Activated T-cell treated with anti-CD3 and anti-CD28 coated beads, Interleukin-2, amount 50 U/mL, for 72 hours (primary cell): ENCODE measurements at regions not wholly inside any gene's neighbourhood (a gene's known extent, or its start where the extent isn't known, plus 50 kb on each side); places are given as distances from the start of the nearest gene placed in this dataset.
"Not testable (repeated sequence)": the region's sequence is repeated elsewhere in the genome, so short reads cannot be mapped to it uniquely, and the experiment has no call there.

Experiments
- ATAC-seq, 2 donors: fragments of 150-1000 bp; cut with Tn5 transposase; replicated peaks in 1 of 2; 2 replicates each; pipeline ENCODE4 v1.10.0; 2021; ENCODE audit warnings: moderate library complexity in 2 of 2, mild to moderate bottlenecking in 1 of 2
- DNase-seq, 2 donors: peaks; one replicate each; pipeline ENCODE4 v3.0.0; 2021 to 2022; ENCODE audit warnings: mixed read lengths in 1 of 2
- H3K27ac Mint-ChIP-seq: one replicate; pipeline ENCODE4 v1.8.0; 2022; ENCODE audit warnings: mild to moderate bottlenecking, moderate library complexity, mixed read lengths
- H3K27me3 Mint-ChIP-seq: one replicate; pipeline ENCODE4 v1.8.0; 2022; ENCODE audit warnings: low read depth, mixed read lengths
- H3K36me3 Mint-ChIP-seq, 2 donors: one replicate each; pipeline ENCODE4 v1.8.0; 2022; ENCODE audit warnings: mixed read lengths in 2 of 2, mild to moderate bottlenecking in 1 of 2; ENCODE audit not compliant: insufficient read depth in 2 of 2
- H3K4me1 Mint-ChIP-seq: one replicate; pipeline ENCODE4 v1.8.0; 2022; ENCODE audit warnings: low read depth, mixed read lengths
- H3K4me3 Mint-ChIP-seq, 2 donors: one replicate each; pipeline ENCODE4 v1.8.0; 2022; ENCODE audit warnings: mild to moderate bottlenecking in 2 of 2, mixed read lengths in 2 of 2, moderate library complexity in 2 of 2
- H3K9me3 Mint-ChIP-seq, 2 donors: one replicate each; pipeline ENCODE4 v1.8.0; 2022; ENCODE audit warnings: mixed read lengths in 2 of 2

GRCh38 chr16:55988850-55989568, 113.8 kb upstream of the CES5A start:
- H3K36me3 Mint-ChIP-seq, H3K9me3 Mint-ChIP-seq, ATAC-seq, H3K27ac Mint-ChIP-seq, H3K4me3 Mint-ChIP-seq, H3K4me1 Mint-ChIP-seq, DNase-seq, H3K27me3 Mint-ChIP-seq: not testable (repeated sequence)

DNA sequence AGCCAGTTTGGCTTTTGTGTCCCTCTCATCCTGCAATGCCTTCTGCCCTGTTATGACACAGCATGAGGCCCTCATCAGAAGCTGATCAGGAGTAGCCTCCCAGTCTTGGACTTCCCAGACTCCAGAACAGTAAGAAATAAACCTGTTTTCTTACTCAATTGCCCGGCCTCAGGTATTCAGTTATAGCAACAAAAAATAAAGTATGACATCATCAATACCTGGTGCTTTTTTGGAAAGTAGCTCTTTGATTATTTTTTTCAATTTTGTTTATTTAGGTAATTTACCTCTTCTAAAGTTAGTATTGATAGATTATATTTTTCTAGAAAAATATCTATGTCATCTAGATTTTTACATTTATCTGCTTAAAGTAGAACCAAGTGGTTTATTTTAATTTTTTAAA, 112.8 kb upstream of the CES5A start:
- Mint-ChIP-seq H3K4me3 (no peak overlapping the region), H3K27me3 (peaks cover 9% of the 10 kb centered on the region), H3K36me3 (no peaks in the 10 kb centered on the region), H3K27ac (no peak overlapping the region), H3K9me3 (no peaks in the 10 kb centered on the region), H3K4me1 (no peaks in the 10 kb centered on the region)
- DNase-seq (no peak), ATAC-seq (no peak)

DNA sequence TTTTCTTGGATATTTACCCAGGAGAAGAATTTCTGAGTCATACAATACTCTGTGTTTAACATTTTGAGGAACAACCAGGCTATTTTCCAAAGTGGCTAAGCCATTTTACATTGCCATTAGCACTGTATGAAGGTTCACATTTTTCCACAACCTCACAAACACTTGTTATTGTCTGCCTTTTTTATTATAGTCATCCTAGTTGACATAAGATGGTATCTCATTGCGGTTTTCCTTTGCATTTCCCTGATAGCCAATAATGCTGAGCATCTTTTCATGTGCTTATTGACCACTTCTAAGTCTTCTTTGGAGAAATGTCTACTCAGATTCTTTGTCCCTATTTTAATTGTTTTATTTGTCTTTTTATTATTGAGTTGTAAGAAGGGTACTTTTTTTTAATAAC, 107.4 kb upstream of the CES5A start:
- Mint-ChIP-seq H3K27ac (no peak overlapping the region), H3K36me3 (no peaks in the 10 kb centered on the region), H3K4me1 (no peaks in the 10 kb centered on the region), H3K4me3 (no peak overlapping the region), H3K27me3 (no peaks in the 10 kb centered on the region), H3K9me3 (no peaks in the 10 kb centered on the region)
- DNase-seq (no peak), ATAC-seq (no peak)

DNA sequence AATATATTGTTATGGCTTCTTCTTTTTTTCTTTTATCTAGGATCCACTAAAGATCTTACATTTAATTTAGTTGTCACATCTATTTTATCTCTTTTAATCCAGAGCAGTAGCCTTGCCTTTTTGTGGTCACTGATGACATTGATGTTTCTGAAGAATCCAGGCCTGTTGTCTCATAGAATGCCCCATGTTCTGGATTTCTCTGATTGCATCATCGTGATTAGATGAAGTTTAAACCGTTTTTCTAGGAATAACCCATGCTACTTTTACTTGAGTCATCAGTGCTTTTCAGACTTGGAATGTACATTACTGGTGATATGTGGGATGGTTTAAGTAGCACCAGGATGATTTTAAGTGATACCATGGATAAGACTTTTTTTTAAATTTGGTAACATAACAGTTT, 106.4 kb upstream of the CES5A start:
- ATAC-seq (no peak), DNase-seq (no peak)
- Mint-ChIP-seq H3K27ac (no peak overlapping the region), H3K4me1 (no peaks in the 10 kb centered on the region), H3K36me3 (no peaks in the 10 kb centered on the region), H3K27me3 (no peaks in the 10 kb centered on the region), H3K4me3 (no peak overlapping the region), H3K9me3 (no peaks in the 10 kb centered on the region)

DNA sequence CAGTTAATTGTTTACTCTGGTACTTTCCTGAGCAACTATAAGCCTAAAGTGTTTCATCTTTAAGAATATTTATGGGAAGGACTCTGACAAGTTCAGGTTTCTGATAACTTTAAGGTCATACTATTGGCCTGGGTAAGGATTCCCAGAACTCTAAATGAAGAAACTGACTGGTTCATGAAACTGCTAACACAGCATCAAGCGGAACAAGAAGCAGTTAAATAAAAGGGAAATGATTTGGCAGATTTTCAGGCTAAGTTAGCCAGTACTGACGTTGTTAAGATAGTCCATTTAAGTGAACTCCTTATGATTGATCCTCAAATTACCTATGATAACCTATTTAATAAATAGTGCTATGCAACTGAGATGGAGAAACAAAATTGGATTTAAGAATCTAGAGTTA, 101.6 kb upstream of the CES5A start:
- no peak for DNase-seq
- Mint-ChIP-seq H3K9me3 (no peaks in the 10 kb centered on the region), H3K27ac (no peak overlapping the region), H3K36me3 (no peaks in the 10 kb centered on the region), H3K4me3 (no peak overlapping the region), H3K27me3 (peaks cover 1% of the 10 kb centered on the region), H3K4me1 (no peaks in the 10 kb centered on the region)
- ATAC-seq = no peak

DNA sequence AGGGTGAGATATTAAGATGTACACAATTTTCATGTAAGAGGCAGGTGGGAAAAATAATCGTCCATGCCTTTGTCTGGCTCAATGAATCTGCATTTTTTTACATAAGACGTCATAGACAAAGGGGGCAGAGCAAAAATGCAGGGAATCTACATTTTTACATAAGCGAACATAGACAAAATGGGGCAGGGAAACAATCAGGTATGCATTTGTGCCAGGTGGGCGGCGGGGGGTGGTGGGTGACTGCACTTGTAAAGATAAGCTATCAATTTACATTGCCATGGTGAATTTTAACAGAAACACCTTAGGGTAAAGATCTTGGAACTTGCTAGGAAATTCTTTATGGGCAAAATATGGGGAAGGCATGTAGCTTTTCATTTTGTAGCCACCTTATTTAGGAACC, 96.3 kb upstream of the CES5A start:
- H3K9me3 Mint-ChIP-seq = no peaks in the 10 kb centered on the region
- no peaks in the 10 kb centered on the region for H3K36me3 Mint-ChIP-seq
- DNase-seq = no peak
- no peak overlapping the region for H3K4me3 Mint-ChIP-seq
- ATAC-seq = no peak
- no peak overlapping the region for H3K27ac Mint-ChIP-seq
- H3K27me3 Mint-ChIP-seq = peaks cover 9% of the 10 kb centered on the region
- H3K4me1 Mint-ChIP-seq = no peaks in the 10 kb centered on the region

GRCh38 chr16:55968221-55968620, 93.0 kb upstream of the CES5A start:
- Mint-ChIP-seq H3K36me3 (no peaks in the 10 kb centered on the region), H3K27me3 (peaks cover 17% of the 10 kb centered on the region), H3K9me3 (no peaks in the 10 kb centered on the region), H3K4me1 (no peaks in the 10 kb centered on the region), H3K4me3 (no peak overlapping the region), H3K27ac (no peak overlapping the region)
- DNase-seq (no peak), ATAC-seq (no peak)

DNA sequence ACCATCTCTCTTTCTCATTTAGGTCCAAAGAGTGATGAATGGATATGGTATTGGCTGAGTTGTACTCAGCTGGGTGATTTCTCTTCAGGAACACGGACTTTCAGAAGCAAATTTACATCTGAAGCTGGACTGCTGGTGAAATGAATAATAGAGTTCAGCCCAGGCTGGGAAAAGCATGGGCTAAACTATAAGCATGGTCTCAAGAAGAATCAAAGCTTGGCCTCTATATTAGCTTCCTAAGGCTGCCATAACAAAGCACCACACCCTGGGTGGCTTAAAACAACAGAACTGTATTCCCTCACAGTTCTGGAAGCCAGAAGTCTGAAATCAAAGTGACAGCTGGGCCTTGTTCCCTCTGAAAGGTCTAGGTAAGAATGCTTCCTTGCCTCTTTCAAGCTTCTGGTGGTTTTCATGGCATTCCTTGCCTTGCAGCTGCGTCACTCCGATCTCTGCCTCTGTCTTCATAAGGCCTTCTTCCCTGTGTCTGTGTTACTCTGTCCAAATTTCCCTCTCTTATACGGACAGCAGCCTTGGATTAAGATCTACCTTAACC, 89.8 kb upstream of the CES5A start:
- DNase-seq (no peak), ATAC-seq (no peak)
- Mint-ChIP-seq H3K9me3 (no peaks in the 10 kb centered on the region), H3K36me3 (no peaks in the 10 kb centered on the region), H3K27me3 (peaks cover 16% of the 10 kb centered on the region), H3K27ac (no peak overlapping the region), H3K4me3 (no peak overlapping the region), H3K4me1 (no peaks in the 10 kb centered on the region)

- DNase-seq (no peak), ATAC-seq (no peak)
- Mint-ChIP-seq H3K4me3 (no peak overlapping the region), H3K36me3 (no peaks in the 10 kb centered on the region), H3K27me3 (peaks cover 16% of the 10 kb centered on the region), H3K9me3 (peaks cover 0 to 4% of the 10 kb centered on the region in 2 donors), H3K27ac (no peak overlapping the region), H3K4me1 (no peaks in the 10 kb centered on the region)
Observed at GRCh38 chr16:55955845-55956244, 80.7 kb upstream of the CES5A start.

- Mint-ChIP-seq H3K27ac (no peak overlapping the region), H3K36me3 (no peaks in the 10 kb centered on the region), H3K9me3 (peaks cover under 1 to 4% of the 10 kb centered on the region in 2 donors), H3K27me3 (peaks cover 20% of the 10 kb centered on the region), H3K4me3 (no peak overlapping the region), H3K4me1 (no peaks in the 10 kb centered on the region)
- no peak for DNase-seq
- ATAC-seq = no peak
Observed at GRCh38 chr16:55955424-55955823, 80.3 kb upstream of the CES5A start.

- Mint-ChIP-seq H3K9me3 (peaks cover 3 to 4% of the 10 kb centered on the region in 2 donors), H3K36me3 (no peaks in the 10 kb centered on the region), H3K27ac (no peak overlapping the region), H3K4me3 (no peak overlapping the region), H3K27me3 (peaks cover 24% of the 10 kb centered on the region), H3K4me1 (no peaks in the 10 kb centered on the region)
- DNase-seq (no peak), ATAC-seq (no peak)
Observed at GRCh38 chr16:55954906-55955305, 79.7 kb upstream of the CES5A start.

- Mint-ChIP-seq H3K9me3 (peaks cover 0 to 3% of the 10 kb centered on the region in 2 donors), H3K4me3 (no peak overlapping the region), H3K4me1 (no peaks in the 10 kb centered on the region), H3K27me3 (peaks cover 42% of the 10 kb centered on the region), H3K27ac (no peak overlapping the region), H3K36me3 (no peaks in the 10 kb centered on the region)
- ATAC-seq = no peak
- DNase-seq = no peak
Observed at GRCh38 chr16:55949518-55949917, 74.3 kb upstream of the CES5A start.

DNA sequence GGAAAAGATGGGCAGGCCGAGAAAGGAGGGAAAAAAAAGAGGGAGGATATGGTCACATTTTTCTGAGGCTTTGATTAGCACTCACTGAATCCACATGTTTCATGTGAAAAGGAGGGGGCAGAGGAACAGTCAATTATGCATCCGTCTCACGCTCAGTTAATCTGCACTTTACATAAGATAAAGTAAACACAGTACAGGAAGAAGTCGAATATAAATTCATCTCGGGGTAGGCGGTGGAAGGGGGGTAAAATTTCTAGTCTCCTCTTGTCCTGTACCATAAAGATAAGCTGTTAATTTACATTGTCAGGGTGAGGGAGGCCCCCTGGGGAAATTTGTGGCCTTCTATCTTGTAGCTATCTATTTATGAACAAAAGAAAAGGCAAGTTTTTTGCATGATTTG, 73.1 kb upstream of the CES5A start:
- no peaks in the 10 kb centered on the region for H3K36me3 Mint-ChIP-seq
- peaks cover 50% of the 10 kb centered on the region for H3K27me3 Mint-ChIP-seq
- no peak for ATAC-seq
- H3K4me1 Mint-ChIP-seq = no peaks in the 10 kb centered on the region
- no peak for DNase-seq
- H3K4me3 Mint-ChIP-seq = no peak overlapping the region
- H3K27ac Mint-ChIP-seq = no peak overlapping the region
- H3K9me3 Mint-ChIP-seq = peaks cover 0 to 3% of the 10 kb centered on the region in 2 donors

DNA sequence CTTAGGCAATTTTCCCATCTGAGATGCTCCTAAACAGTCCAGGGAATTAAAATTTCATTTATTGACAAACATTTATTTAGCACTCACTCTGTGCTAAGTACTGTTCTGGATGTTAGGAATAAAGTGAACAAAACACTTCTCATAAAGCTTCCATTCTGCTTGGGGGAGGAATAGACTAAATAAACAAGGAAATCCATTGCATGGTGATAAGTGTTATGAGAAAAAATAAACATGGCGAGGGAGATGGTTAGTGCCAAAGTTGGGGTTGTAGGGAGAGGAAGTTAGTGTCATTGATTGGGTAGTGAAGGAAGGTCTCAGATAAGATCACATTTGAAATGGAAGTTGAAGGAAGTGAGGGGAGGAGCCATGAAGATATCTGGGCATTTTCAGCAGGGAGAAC, 72.2 kb upstream of the CES5A start:
- no peak overlapping the region for H3K27ac Mint-ChIP-seq
- no peak overlapping the region for H3K4me3 Mint-ChIP-seq
- H3K9me3 Mint-ChIP-seq = peaks cover 0 to 3% of the 10 kb centered on the region in 2 donors
- no peak for ATAC-seq
- H3K27me3 Mint-ChIP-seq = peaks cover 53% of the 10 kb centered on the region
- H3K36me3 Mint-ChIP-seq = no peaks in the 10 kb centered on the region
- no peaks in the 10 kb centered on the region for H3K4me1 Mint-ChIP-seq
- no peak for DNase-seq
